ENCODE measurements at regions not wholly inside any gene's neighbourhood (a gene's known extent, or its start where the extent isn't known, plus 50 kb on each side); places are given as distances from the start of the nearest gene placed in this dataset.

DNA sequence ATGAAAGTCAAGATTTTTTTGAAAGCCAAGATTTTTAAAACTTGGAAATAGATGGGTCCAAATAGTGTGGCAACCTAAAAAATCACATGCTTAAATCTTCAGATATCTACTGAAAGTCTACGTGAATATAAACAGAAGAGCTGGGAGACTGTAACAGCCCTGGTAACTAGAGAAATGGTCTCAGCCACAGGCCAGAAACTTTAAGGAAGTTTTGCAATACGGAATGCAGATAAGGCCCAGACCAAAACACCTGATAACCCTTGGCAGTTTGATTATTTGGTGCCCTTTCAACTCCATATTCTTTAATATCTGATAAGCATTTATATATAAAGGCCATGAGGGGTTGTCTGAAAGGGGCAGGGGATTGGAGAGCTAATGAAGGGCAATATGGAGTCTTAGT, 537.3 kb upstream of the TGFBR2 start:
- TF ChIP-seq, protein P1, sequence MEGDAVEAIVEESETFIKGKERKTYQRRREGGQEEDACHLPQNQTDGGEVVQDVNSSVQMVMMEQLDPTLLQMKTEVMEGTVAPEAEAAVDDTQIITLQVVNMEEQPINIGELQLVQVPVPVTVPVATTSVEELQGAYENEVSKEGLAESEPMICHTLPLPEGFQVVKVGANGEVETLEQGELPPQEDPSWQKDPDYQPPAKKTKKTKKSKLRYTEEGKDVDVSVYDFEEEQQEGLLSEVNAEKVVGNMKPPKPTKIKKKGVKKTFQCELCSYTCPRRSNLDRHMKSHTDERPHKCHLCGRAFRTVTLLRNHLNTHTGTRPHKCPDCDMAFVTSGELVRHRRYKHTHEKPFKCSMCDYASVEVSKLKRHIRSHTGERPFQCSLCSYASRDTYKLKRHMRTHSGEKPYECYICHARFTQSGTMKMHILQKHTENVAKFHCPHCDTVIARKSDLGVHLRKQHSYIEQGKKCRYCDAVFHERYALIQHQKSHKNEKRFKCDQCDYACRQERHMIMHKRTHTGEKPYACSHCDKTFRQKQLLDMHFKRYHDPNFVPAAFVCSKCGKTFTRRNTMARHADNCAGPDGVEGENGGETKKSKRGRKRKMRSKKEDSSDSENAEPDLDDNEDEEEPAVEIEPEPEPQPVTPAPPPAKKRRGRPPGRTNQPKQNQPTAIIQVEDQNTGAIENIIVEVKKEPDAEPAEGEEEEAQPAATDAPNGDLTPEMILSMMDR (IDR thresholded peaks at IDR 0.05) = no peak
- DNase-seq (ENCODE audit: low spot score) (no peak), ATAC-seq (ENCODE audit: insufficient number of reproducible peaks, low FRiP score, low read depth) (no peak)
- Histone ChIP-seq H3K27ac (no peak overlapping the region), H3K36me3 (no peaks in the 10 kb centered on the region), H3K4me1 (ENCODE audit: control insufficient read depth in 1 of 2, low read depth in 2 of 2) (no peaks in the 10 kb centered on the region), H3K9me3 (no peaks in the 10 kb centered on the region), H3K27me3 (replicated peaks; ENCODE audit: insufficient read depth) (no peaks in the 10 kb centered on the region), H3K4me3 (no peak overlapping the region)

DNA sequence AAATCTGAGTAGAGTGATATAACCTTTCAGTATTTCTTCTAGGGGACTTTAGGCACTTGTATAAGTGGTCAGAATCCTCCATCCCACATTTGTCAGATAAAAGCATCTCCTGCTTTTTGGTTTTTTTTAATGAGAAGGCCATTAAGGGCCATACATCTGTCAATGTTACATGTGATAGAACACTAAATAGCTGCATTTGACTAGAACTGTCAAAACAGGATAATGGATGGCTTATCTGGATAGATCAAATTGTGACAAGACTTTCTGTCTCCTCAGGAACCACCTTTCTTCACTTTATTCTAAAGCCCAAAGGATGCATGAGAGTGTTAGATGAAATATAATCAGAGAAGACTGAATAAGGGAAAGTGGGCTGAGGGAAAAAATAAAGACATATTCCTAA, 533.4 kb upstream of the TGFBR2 start:
- no peak for ATAC-seq (ENCODE audit: insufficient number of reproducible peaks, low FRiP score, low read depth)
- Histone ChIP-seq H3K4me3 (no peak overlapping the region), H3K4me1 (ENCODE audit: control insufficient read depth in 1 of 2, low read depth in 2 of 2) (no peaks in the 10 kb centered on the region), H3K36me3 (no peaks in the 10 kb centered on the region), H3K27me3 (replicated peaks; ENCODE audit: insufficient read depth) (no peaks in the 10 kb centered on the region), H3K9me3 (peaks cover 6% of the 10 kb centered on the region), H3K27ac (no peak overlapping the region)
- DNase-seq (ENCODE audit: low spot score) = no peak
- TF ChIP-seq, protein P1 (IDR thresholded peaks at IDR 0.05) = no peak

DNA sequence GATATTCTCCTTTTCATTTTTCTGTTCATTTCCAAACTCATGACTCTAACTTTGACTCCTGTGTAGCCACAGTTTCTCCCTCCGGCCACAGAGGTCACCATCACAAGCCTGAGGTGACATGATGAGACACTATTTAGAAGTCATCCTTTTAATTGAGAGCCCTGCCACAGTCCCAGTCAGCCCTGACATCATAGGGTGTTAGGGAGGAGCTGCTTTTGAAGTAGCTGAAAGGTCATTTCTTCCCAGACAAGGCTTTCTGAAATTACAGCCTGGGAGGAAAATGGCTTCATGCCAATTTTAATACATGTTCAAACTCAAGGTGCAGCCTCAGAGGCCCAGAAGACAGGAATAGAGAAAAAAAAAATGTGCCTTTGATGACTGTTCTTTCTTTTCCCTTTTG, 532.8 kb upstream of the TGFBR2 start:
- H3K4me3 ChIP-seq = no peak overlapping the region
- TF ChIP-seq, protein P1 (IDR thresholded peaks at IDR 0.05) = no peak
- no peak for DNase-seq (ENCODE audit: low spot score)
- H3K27me3 ChIP-seq (replicated peaks; ENCODE audit: insufficient read depth) = no peaks in the 10 kb centered on the region
- no peaks in the 10 kb centered on the region for H3K36me3 ChIP-seq
- H3K4me1 ChIP-seq (ENCODE audit: control insufficient read depth in 1 of 2, low read depth in 2 of 2) = peaks cover 0 to 2% of the 10 kb centered on the region in 2 donors
- no peak overlapping the region for H3K27ac ChIP-seq
- ATAC-seq (ENCODE audit: insufficient number of reproducible peaks, low FRiP score, low read depth) = no peak
- peaks cover 6% of the 10 kb centered on the region for H3K9me3 ChIP-seq

DNA sequence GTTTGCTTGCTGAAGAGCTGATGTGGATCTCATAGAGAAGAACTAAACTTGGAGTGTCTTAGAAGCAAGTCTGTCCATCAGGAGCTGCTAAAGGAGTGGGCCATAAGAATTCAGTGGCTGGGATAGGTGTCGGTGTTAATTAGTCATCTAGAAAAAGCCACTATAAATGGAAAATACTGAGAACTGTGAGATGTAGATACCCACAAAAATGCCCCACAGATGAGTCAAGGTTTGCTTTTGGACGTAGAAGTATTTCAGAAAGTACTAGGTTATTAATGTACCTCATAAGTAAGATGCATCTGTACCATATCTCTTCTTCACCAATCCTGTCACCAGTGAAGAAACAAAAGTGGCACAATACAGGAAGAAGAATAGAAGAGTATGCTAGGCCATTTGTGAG, 530.9 kb upstream of the TGFBR2 start:
- H3K9me3 ChIP-seq = peaks cover 6% of the 10 kb centered on the region
- no peaks in the 10 kb centered on the region for H3K27me3 ChIP-seq (replicated peaks; ENCODE audit: insufficient read depth)
- no peak for DNase-seq (ENCODE audit: low spot score)
- TF ChIP-seq, protein P1 (IDR thresholded peaks at IDR 0.05) = no peak
- no peak for ATAC-seq (ENCODE audit: insufficient number of reproducible peaks, low FRiP score, low read depth)
- H3K27ac ChIP-seq = no peak overlapping the region
- H3K4me1 ChIP-seq (ENCODE audit: control insufficient read depth in 1 of 2, low read depth in 2 of 2) = peaks cover 0 to 6% of the 10 kb centered on the region in 2 donors
- H3K36me3 ChIP-seq = no peaks in the 10 kb centered on the region
- H3K4me3 ChIP-seq = no peak overlapping the region

DNA sequence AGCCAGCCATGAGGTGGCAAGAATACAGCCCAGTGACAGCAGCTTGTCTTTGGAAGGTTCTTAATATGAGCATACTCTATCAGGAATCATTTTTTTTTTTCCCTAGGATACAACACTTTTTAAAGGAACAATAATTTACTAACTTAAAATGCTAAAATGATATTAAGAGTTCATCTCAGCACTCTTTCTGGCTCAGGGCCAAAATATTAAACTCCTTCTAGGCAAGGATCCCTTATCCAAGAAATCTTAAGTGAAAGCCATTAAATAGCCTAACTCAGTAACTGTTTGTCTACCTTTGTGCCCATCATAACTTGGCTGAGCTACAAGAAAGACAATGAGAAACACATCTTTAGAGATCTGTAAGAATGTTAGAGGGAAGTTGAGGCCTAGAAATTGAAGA, 529.5 kb upstream of the TGFBR2 start:
- peaks cover 0 to 6% of the 10 kb centered on the region in 2 donors for H3K4me1 ChIP-seq (ENCODE audit: control insufficient read depth in 1 of 2, low read depth in 2 of 2)
- ATAC-seq (ENCODE audit: insufficient number of reproducible peaks, low FRiP score, low read depth) (no peak), DNase-seq (ENCODE audit: low spot score) (no peak)
- TF ChIP-seq, protein P1 (IDR thresholded peaks at IDR 0.05) = no peak
- no peak overlapping the region for H3K4me3 ChIP-seq
- H3K27me3 ChIP-seq (replicated peaks; ENCODE audit: insufficient read depth) = no peaks in the 10 kb centered on the region
- H3K9me3 ChIP-seq = peaks cover 6% of the 10 kb centered on the region
- H3K27ac ChIP-seq = no peak overlapping the region
- no peaks in the 10 kb centered on the region for H3K36me3 ChIP-seq

All from thoracic aorta (tissue), 2 donors.